SJSA1 (cell line): ENCODE measurements at regions not wholly inside any gene's neighbourhood (a gene's known extent, or its start where the extent isn't known, plus 50 kb on each side); places are given as distances from the start of the nearest gene placed in this dataset.
"Not testable (repeated sequence)": the region's sequence is repeated elsewhere in the genome, so short reads cannot be mapped to it uniquely, and the experiment has no call there.

Source experiments
- DNase-seq, 2 experiments: peaks; one replicate each; pipeline ENCODE4 v3.0.0-alpha.2; 2015 to 2020; ENCODE audit warnings: low spot score in 2 of 2, low read depth in 1 of 2
- H3K27ac ChIP-seq: fragments of 250-450 bp; sonication (Bioruptor Pico); 2 replicates; pipeline ENCODE4 v1.5.1; 2020; ENCODE audit warnings: mild to moderate bottlenecking, moderate library complexity
- H3K27me3 ChIP-seq: fragments of 250-450 bp; sonication (Bioruptor Pico); replicated peaks from 2 replicates; pipeline ENCODE4 v1.5.1; 2020; ENCODE audit warnings: mild to moderate bottlenecking, moderate library complexity
- H3K36me3 ChIP-seq: fragments of 250-450 bp; sonication (Bioruptor Pico); 2 replicates; pipeline ENCODE4 v1.5.1; 2020; ENCODE audit warnings: mild to moderate bottlenecking
- H3K4me1 ChIP-seq: fragments of 250-450 bp; sonication (Bioruptor Pico); replicated peaks from 2 replicates; pipeline ENCODE4 v1.6.1; 2021; ENCODE audit warnings: mild to moderate bottlenecking
- H3K4me3 ChIP-seq: fragments of 250-450 bp; sonication (Bioruptor Pico); 2 replicates; pipeline ENCODE4 v1.5.1; 2020; ENCODE audit warnings: mild to moderate bottlenecking
- H3K9me3 ChIP-seq: fragments of 250-450 bp; sonication (Bioruptor Pico); replicated peaks from 2 replicates; pipeline ENCODE4 v1.5.1; 2020; ENCODE audit warnings: mild to moderate bottlenecking

DNA sequence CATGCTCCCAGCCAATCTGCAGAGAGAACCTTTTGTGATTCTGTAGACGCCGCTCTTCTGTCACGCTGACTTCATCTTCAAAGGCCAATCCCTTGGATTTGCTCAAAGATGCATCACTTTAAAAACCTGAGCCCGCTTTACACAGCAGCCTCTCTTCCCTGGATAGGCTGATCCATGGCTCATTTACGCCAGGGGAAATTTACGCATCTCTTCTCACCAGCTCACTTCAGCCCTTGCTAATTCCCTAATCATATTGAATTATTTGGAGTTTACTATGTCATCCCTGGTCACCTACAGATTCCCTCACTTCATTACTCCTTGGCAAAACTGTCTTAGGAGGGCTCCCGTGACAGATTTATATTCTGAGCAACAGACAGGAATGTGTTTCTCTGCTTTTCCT is 256.2 kb downstream of the EN1 start:
- Histone ChIP-seq H3K4me3 (no peak overlapping the region), H3K9me3 (no peaks in the 10 kb centered on the region), H3K27ac (no peak overlapping the region), H3K27me3 (no peaks in the 10 kb centered on the region), H3K36me3 (no peaks in the 10 kb centered on the region), H3K4me1 (no peaks in the 10 kb centered on the region)
- no peak for DNase-seq

DNA sequence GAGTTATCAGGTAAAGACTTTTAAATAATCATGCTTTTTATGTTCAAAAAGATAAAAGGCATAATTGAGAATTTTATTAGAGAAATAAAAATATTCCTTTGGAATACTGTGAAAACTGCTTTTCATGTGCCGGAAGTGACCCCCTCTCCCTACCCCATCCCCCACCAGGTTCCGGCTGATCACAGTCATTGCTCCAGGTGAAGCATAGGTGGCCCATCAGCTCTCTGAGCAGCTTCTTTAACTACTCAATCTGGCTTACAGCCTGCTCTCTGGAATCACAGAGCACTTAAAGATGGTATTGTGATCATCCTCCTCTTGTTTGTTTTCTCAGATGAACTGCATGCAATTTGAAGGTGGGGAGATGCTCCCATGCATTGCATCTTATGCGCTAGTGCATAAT is 257.7 kb downstream of the EN1 start:
- no peak overlapping the region for H3K4me3 ChIP-seq
- H3K9me3 ChIP-seq = no peaks in the 10 kb centered on the region
- no peaks in the 10 kb centered on the region for H3K4me1 ChIP-seq
- H3K27ac ChIP-seq = no peak overlapping the region
- H3K27me3 ChIP-seq = no peaks in the 10 kb centered on the region
- DNase-seq = no peak
- no peaks in the 10 kb centered on the region for H3K36me3 ChIP-seq

DNA sequence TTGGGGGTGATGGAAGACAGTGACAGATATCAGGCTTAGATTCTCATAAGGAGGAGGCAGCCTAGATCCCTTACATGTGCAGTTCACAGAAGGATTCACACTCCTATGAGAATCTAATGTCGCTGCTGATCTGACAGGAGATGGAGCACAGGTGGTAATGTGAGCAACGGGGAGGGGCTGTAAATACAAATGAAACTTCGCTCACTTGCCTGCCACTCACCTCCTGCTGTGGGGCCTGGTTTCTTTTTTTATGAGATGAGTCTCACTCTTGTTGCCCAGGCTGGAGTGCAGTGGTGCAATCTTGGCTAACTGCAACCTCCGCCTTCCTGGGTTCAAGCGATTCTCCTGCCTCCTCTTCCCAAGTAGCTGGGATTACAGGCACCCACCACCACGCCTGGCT is 258.6 kb downstream of the EN1 start:
- Histone ChIP-seq H3K4me3 (no peak overlapping the region), H3K9me3 (no peaks in the 10 kb centered on the region), H3K36me3 (no peaks in the 10 kb centered on the region), H3K4me1 (no peaks in the 10 kb centered on the region), H3K27me3 (no peaks in the 10 kb centered on the region), H3K27ac (no peak overlapping the region)
- DNase-seq = no peak

DNA sequence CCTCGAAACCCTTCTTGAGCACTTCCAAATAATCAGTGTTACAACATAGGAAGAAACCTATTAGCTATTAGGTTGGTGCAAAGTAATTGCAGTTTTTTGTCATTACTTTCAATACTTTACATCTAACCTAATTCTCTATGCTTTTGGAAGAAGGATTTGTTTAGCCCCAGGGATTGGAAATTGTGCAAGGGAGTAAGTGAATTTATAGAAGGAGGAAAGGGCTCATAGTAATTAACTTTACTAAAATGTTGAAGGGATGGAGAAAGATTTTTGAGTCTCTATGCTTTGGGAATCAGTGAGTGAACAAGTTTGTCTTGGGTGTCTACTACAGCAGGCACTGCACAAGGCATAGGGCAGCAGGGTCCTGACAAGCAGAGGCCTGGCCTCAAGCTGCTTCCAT is 261.1 kb downstream of the EN1 start:
- Histone ChIP-seq H3K27me3 (no peaks in the 10 kb centered on the region), H3K4me1 (no peaks in the 10 kb centered on the region), H3K9me3 (no peaks in the 10 kb centered on the region), H3K36me3 (no peaks in the 10 kb centered on the region), H3K27ac (no peak overlapping the region), H3K4me3 (no peak overlapping the region)
- no peak for DNase-seq

DNA sequence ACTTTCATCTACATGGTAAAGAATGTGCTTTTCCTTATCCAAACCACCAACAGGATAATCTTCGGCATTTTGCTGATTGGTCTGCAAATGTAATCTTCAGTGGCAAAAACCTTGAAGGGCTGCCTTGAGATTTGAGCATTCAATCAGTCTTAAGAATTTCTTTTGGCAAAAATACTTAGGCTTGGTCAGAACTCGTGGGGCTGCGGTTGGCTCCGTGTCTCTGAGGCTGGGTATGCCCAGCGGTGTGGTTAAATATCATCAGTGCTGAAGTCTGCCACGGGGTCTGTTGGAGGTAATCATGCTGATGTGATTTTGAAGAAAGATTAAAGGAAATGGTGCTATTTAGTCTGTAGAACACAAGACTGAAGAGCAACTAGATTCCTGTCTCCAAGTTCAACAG is 262.6 kb downstream of the EN1 start:
- no peak overlapping the region for H3K4me3 ChIP-seq
- no peak overlapping the region for H3K27ac ChIP-seq
- H3K4me1 ChIP-seq = no peaks in the 10 kb centered on the region
- no peaks in the 10 kb centered on the region for H3K27me3 ChIP-seq
- no peaks in the 10 kb centered on the region for H3K9me3 ChIP-seq
- H3K36me3 ChIP-seq = no peaks in the 10 kb centered on the region
- no peak for DNase-seq

DNA sequence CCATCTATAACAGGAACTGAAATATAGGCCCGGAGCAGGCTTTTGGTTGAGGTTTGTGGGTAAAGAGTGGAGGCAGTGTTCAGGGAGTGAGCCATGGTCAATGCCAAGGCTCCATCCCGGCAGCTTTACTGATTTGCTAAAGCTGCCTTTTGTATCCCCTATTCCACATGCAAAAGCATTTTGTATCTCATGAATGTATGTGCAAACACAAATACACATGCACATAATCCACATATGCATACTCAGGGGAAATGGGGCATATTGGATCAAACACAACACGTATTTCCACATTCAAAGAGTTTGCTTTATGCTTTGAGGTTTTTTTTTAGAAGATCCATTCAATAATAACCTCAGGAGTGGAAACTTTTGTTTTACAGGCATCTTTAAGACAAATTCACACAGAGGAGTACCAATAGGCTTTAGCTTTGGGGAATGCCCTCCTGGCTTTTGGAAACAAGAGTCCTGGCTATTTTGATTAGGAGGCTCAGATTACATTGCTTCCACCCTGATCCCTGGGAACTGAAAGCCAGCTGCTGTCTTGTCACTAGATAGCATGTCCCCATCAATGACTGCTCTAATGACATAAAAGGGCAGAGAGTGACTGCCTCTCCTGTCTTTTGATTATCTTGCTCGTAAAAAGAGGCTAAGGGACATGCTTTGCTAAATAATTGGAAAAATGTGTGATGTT is 263.2 kb downstream of the EN1 start:
- Histone ChIP-seq H3K27ac (no peak overlapping the region), H3K4me1 (no peaks in the 10 kb centered on the region), H3K36me3 (no peaks in the 10 kb centered on the region), H3K4me3 (no peak overlapping the region), H3K9me3 (no peaks in the 10 kb centered on the region), H3K27me3 (no peaks in the 10 kb centered on the region)
- DNase-seq = no peak

DNA sequence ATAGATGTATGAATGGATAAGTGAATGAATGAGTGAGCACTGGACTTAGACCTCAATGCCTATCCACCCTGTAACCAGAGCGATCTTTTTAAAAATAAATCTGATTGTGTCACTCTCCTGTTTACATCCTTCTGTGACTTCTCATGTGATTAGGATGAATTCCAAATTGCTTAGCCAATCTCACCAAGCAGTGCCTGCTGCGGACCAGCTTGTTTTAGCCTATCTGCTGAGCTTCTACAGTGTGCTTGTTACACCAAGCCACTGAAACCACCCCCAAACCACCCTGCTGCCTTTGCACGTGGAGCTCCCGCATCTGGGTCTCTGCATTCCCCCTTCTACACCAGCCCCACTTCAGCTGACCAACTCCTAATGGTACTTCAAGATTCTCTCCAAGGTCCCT is 265.4 kb downstream of the EN1 start:
- no peaks in the 10 kb centered on the region for H3K27me3 ChIP-seq
- H3K36me3 ChIP-seq = no peaks in the 10 kb centered on the region
- H3K4me3 ChIP-seq = no peak overlapping the region
- no peaks in the 10 kb centered on the region for H3K4me1 ChIP-seq
- no peaks in the 10 kb centered on the region for H3K9me3 ChIP-seq
- no peak overlapping the region for H3K27ac ChIP-seq
- DNase-seq = no peak

DNA sequence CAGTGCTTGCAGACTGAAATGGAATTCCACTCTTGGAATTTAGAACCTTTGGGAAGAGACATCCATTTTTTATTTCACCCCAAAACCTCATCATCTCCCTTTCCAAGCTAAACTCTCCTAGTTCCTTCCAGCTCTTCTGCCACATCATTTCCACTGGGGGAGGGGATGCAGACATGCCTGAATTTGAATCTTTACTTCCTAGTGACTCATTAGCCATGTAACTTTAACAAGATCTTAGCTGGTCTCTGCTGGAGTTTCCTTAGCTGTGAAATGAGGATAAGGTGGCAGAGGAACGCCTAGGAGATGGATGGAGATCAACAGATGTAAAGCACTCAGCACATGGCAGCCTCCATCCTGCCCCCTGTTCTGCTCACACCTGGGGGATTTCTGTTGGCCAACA is 266.8 kb downstream of the EN1 start:
- H3K4me3 ChIP-seq = no peak overlapping the region
- H3K9me3 ChIP-seq = no peaks in the 10 kb centered on the region
- H3K4me1 ChIP-seq = no peaks in the 10 kb centered on the region
- no peaks in the 10 kb centered on the region for H3K27me3 ChIP-seq
- no peaks in the 10 kb centered on the region for H3K36me3 ChIP-seq
- H3K27ac ChIP-seq = no peak overlapping the region
- DNase-seq = no peak

DNA sequence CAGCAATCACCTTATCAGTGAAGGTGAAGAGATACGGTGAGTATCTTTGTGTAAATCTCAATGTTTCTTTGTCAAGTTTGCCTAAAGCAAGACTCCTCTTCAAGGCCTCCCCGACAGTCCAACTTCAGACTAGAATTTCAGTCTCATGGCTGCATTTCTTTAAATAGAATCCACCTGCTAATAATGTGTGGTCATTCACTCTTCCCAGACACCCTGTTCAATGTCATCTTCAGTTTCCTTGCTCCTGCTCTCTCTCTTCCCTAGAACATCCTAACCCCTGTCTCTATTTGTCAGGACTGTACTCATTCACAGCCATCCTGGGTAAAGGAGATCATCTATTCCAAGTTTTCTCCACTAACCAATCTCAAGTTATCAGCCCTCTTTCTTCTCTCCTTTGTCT is 267.3 kb downstream of the EN1 start:
- Histone ChIP-seq H3K27ac (no peak overlapping the region), H3K4me1 (no peaks in the 10 kb centered on the region), H3K36me3 (no peaks in the 10 kb centered on the region), H3K9me3 (no peaks in the 10 kb centered on the region), H3K27me3 (no peaks in the 10 kb centered on the region), H3K4me3 (no peak overlapping the region)
- DNase-seq = no peak

DNA sequence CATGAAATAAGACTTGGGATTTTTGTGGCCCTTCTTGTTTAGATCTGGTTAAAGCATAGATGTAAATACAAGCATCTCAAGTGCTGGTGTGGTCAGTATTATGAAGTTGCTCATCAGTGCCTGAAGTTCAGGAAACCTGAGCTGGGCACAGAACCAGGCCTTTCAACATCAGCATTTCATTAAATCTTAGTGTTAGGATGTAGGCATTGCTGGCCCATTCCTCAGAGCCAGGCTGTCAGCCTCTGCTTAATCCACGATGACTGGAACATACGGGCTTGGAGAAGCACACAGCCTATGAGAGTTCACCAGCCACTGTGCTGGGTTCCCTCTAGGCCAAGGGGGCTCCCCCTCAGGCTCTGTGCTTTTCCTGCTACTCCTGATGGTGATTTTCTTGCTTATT is 270.2 kb downstream of the EN1 start:
- no peak for DNase-seq

DNA sequence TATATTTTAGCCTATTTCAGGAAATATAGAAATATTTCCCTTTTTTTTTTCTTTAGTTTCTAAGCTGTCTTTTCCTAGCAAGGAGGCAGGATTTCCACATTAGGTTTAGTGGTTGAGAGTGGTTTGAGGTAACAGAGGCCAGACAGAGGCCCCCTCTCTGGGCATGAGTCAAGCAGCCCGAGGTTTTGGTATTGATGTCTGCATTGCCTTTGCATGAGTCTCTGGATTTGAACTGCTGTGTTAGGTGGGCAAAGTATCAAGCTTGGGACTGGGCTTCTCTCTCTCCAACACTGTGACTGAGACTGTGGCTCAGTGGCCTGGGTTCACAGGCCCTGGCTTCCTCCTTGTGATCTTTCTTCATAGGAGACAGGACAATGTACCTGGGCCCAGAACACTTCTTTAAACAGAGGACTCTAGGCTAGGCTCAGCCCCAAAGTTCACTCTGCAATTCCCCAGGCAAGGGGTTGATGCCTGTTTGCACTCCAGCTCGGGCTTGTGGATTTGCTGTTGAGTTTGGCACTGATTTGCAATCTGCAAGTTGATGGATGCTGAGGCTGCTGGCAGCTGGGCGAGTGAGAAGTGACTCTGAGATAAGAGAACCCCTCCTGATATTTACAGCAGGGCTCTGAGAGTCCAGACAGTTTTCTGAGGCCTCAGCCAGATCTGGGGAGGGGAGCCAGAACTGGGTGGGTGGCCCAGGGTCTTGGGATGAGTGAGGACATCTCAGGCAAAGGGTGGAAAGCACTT is 271.2 kb downstream of the EN1 start:
- H3K36me3 ChIP-seq = no peaks in the 10 kb centered on the region
- H3K27ac ChIP-seq = no peak overlapping the region
- no peaks in the 10 kb centered on the region for H3K4me1 ChIP-seq
- DNase-seq = no peak
- no peaks in the 10 kb centered on the region for H3K27me3 ChIP-seq
- H3K9me3 ChIP-seq = no peaks in the 10 kb centered on the region
- H3K4me3 ChIP-seq = no peak overlapping the region

More for the DNA sequence above, 270.2 kb downstream of the EN1 start:
- no peaks in the 10 kb centered on the region for H3K36me3 ChIP-seq
- no peak overlapping the region for H3K27ac ChIP-seq
- no peaks in the 10 kb centered on the region for H3K4me1 ChIP-seq
- no peak overlapping the region for H3K4me3 ChIP-seq
- H3K9me3 ChIP-seq = no peaks in the 10 kb centered on the region
- no peaks in the 10 kb centered on the region for H3K27me3 ChIP-seq

DNA sequence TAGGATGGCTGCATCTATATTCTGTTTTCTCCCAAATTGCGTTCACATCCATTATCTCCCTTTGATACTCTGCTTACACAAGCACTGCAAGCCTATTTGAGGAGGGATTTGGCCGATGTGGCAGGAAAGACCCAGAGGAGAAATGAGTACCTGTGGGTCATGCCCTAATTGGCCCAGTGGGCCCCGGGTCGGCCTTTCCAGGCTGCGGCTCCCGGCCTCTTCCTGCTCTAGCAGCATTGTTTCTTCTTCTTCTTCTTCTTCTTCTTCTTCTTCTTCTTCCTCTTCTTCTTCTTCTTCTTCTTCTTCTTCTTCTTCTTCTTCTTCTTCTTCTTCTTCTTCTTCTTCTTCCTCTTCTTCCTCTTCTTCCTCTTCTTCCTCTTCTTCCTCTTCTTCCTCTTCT is 275.1 kb downstream of the EN1 start:
- not testable (repeated sequence) for H3K4me1 ChIP-seq, H3K9me3 ChIP-seq, DNase-seq, H3K4me3 ChIP-seq, H3K27me3 ChIP-seq, H3K36me3 ChIP-seq, H3K27ac ChIP-seq

DNA sequence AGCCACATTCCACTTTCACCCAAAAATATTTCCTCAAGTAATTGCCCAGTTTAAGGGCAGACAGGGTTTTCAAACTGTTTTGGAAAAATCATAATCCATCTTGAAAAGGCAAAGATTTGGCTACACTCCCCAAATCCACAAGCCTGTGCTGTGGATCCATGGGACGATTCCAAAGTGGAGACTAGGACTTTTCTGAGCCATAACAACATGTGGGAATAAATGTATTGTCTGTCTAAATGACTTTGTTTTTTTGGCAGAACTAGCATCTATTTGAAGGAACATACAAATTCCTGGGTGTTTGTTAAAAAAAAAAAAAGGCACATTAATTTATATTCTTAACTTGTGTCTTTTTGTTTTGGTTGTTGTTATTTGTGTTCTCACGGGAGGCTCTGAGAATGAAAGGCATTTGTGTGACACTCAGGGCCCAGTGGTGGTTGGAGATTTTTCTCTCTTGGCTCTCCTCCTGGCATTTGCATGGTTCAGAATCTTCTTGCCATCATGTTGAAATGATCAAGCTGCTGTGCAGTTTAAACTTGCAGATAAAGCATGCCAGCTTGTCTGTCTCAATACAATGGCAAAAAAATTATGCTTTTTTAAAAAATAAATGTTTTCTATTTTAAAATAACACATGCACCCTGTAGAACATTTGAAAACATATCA is 277.4 kb downstream of the EN1 start:
- DNase-seq = no peak
- peaks cover 8% of the 10 kb centered on the region; the same call in 1 of the 2 replicates for H3K27me3 ChIP-seq
- no peak overlapping the region for H3K4me3 ChIP-seq
- no peaks in the 10 kb centered on the region for H3K4me1 ChIP-seq
- no peaks in the 10 kb centered on the region for H3K36me3 ChIP-seq
- H3K9me3 ChIP-seq = no peaks in the 10 kb centered on the region
- no peak overlapping the region for H3K27ac ChIP-seq

DNA sequence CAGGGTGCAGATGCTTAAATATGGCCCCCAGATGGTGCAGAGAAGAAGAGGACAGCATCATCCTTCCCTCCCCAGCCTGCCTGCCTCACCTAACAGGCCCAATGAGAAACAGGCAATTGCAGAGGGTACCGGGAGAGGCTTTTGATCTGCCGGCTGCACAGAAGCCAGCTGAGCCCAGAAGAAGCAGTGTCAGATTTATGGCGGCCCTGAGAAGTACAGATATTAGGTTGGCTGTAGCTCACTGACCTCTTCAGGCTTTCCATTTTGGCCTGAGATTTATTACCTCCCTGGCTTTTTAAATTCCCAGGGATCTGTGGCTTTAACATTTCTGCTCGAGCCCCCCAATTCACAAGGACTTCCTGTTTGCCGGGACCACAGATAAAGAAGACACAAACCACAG is 278.7 kb downstream of the EN1 start:
- DNase-seq = no peak
- Histone ChIP-seq H3K36me3 (no peaks in the 10 kb centered on the region), H3K27me3 (peaks cover 8% of the 10 kb centered on the region; the same call in 1 of the 2 replicates)

More for the DNA sequence above, 278.7 kb downstream of the EN1 start:
- Histone ChIP-seq H3K4me3 (no peak overlapping the region), H3K27ac (no peak overlapping the region), H3K4me1 (no peaks in the 10 kb centered on the region), H3K9me3 (no peaks in the 10 kb centered on the region)
